Inferior parietal cortex (tissue), 1 donor: ENCODE measurements at regions not wholly inside any gene's neighbourhood (a gene's known extent, or its start where the extent isn't known, plus 50 kb on each side); places are given as distances from the start of the nearest gene placed in this dataset.
"Not testable (repeated sequence)": the region's sequence is repeated elsewhere in the genome, so short reads cannot be mapped to it uniquely, and the experiment has no call there.

Experiments
- DNase-seq: peaks from one replicate; pipeline ENCODE4 v3.0.0-alpha.2; 2016; ENCODE audit errors: extremely low spot score

DNA sequence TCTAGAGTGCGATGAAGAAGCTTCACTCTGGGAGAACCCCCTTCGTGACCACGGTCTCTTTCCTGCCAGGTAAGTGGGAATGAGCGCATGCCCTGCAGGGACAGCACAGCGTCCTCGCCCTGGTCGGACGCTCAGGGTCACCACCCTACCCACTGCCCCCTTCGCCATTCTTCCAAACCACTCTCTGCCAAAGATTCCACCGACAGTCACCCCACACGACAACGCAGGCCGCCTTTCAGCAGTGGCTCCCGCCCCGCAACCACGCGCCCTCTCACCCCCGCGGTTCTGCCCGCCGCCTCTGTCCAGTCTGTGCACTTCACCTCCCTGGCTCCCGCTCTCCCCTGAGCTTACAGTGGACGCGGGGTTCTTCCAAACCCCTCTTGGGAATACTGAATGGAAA, 82.3 kb upstream of the FCGR1A start:
- DNase-seq, result not testable (repeated sequence)

DNA sequence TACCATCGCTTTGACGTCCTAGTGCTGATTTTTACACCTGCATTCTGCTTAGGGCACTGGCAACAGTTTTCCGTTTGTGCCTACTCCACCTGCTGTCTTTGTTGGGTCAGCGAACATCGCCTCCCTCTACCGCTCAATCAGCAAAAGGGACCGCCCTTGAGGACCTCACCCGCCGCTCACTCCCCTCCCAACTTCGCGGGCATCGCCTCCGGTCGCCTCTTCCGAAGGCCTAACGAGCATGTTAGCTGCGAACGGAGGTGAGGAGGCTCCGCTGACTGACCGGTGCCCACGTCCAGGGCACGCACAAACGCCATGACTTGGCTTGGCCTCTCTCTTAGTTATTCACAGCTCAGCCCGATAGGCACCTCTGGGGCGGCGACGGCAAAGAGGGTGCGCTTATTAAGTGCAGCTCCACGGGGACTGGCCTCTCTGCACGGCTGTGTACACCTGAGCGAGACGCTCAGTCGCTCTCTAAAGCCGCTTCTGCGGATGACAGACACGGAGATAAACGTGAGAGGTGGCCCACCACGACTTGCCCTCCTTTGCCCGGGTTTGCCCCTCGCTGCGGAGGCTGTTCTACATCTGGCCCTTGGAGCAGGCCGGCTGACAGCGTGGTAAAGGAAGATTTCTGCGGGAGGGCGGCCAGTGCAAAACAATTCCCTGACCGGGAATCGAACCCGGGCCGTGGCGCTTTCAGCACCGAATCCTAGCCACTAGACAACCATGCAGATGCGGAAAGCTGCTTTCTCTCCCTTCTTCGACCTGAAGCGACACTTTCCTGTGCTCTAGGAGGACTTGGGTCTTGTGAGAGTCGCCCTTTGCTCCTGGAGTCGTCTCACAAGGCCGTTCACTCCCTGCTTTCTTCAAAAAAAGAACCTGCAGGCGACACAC, 81.6 kb upstream of the FCGR1A start:
- not testable (repeated sequence) for DNase-seq

DNA sequence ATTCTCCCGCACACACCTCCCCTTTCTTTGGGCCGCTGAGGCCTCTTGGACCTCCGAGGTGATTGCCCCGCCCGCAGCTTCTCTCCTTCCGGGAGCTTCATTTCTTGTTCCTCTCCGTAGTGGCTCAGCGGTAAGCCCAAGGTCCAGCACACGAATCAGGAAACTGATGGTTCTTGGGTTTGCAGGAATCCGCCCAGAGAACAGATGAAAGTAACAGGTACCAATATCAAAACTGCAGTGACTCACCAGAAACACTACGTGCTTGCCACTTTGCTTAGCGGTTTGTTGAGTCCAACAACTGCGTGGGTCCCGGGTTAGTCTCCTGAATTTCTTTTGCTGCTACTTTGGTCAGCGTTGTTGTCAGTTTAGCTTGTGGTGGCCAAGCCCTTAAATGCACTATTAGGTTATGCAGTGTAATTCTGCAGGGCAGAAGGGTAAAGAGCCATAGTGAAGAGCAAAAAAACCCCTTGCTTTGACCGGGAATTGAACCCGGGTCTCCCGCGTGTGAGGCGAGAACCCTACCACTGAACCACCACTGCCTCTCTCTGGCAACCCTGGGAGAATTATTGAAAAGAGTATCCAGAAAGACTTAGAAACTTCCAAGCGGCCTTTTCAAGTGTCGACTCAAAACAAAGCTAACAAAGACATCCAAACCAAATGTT, 74.2 kb upstream of the FCGR1A start:
- peak; percentile 91 for DNase-seq

DNA sequence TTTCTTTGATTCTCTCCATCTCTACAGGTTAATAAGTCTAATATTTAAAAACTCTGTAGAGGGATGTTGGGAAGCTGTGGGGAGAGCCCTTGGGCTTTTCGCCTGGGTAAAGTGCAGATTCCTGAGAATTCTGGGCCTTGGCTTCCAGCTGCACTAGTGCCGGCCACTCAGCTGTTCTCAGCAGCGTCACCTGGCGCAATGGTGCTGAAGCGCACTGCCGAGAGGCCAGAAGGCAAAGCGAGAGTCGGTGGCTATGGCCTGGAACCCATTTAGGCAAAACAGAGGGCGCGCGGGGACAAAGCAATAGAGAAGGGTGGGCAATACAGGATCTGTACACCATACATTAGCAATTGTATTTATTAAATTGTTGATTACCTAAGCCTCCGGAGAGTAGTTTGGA, 70.8 kb upstream of the FCGR1A start:
- not testable (repeated sequence) for DNase-seq

DNA sequence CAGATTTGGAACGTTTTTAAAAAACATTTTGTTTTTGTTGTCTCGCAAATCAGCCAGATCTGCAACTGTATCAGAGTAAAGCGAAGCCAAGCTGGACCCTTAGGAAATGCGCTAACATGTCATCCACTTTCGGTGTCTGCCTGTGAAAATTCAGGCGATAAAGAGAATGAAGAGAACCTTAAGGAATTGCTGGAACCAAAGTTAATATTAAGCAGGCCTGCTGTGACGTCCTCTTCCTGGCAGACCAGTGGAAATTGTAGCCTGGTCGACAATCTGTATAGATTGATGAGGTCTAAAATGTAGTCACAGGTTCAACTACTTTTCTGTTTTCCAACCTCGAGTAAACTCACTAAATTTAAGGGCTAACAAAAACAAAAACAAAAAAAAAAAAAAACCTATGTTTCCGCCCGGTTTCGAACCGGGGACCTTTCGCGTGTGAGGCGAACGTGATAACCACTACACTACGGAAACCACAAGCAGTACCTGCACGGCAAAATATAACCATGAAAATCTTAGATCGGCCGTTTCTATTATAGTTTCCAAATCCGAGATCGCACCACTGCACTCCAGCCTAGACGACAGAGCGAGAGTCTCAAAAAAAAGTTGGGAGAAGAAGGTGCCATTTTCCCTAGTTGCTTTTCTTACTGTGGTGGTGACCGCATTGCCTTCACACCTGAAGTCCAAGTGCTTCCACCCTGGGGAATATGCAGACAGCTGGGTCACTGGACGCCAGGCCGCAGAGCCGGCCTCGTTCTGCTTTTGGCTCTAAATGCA, 70.2 kb upstream of the FCGR1A start:
- peak; percentile 65 for DNase-seq

DNA sequence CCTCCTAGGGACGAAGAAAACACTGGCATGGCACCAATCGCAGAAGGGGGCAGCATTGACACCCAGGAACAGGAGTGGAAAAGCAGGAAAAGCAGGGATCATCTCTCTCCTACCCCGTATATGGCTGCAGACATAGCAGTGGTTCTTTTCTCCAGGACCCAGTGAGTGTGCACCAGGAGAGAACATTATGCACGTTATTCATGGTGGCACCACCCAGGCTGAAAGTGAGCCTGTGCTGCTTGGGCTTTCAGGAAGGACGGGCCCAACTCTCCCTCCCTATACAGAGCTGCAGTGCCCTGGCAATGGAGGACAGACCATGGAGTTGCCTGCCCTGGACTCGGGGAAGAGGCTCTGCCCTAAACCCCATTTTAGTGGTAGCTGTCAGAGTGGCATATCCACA, 69.0 kb upstream of the FCGR1A start:
- DNase-seq, result not testable (repeated sequence)

DNA sequence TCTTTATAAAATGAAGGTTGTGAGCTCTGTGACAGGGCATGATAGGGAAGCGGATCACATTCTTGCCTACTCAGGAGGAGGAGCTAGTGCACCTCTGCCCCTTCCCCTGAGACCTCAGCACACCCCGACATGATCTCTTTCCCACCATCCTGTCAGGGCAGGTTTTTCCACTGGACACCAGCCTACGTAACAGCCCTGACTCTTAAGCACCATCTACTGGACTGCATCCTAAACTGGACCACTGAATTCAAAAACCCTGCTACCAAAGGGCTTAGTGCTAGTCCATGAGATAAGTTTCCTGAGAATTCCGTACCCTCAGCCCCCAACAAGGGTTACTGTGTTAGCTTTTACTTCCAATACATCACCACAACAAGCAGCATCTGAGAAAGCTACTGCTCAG, 68.5 kb upstream of the FCGR1A start:
- DNase-seq, result not testable (repeated sequence)

DNA sequence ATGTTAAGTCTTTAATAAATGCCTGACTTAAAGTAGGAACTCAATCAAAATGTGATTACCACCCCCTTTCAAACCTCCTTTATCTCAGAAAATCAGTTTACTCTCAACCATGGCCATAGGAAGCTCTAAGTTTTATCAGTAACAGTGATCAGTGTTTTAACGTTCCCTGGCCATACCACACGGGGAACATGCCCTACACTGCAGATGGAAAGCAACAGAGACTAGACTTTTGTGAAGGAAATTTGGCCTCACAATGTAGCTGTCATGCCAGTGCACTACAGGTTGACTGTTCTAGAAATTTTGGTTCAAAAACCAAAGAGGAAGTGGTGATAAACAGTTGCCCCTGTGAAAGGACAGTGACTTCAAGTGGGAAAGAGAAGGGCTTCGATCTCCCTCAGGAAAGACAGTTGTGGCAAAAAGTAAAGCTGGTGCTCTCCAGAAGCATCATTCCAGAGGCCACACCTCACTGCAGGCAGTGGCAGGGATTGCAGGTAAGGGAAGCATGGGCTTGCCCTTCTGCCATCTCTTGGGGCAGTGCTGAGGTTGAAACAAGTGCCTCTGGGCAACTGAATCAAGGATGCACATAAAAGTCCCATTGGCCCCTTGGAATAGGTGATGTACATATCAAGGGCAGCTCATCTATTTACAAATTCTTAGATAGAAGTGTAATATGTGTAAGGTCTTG, 57.7 kb upstream of the FCGR1A start:
- DNase-seq, result not testable (repeated sequence)

DNA sequence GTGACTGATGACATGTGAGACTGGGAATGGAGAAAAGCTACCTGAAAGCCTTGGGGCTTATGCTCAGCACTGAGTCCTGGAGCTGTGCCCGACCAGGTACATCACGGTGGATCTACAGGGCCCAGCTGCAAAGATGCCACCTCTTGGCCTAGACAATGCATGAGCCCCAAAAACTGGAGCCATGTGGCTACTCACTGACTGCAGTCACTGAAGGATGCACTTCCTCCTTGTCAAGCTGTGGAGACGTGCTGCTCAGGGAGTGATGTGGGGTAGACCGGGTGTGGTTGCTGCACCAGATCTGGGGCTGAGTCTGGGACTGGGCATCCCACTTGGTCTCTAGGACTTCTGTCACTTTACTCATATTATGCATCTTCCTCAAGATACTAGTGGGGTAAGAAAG, 55.8 kb upstream of the FCGR1A start:
- not testable (repeated sequence) for DNase-seq

DNA sequence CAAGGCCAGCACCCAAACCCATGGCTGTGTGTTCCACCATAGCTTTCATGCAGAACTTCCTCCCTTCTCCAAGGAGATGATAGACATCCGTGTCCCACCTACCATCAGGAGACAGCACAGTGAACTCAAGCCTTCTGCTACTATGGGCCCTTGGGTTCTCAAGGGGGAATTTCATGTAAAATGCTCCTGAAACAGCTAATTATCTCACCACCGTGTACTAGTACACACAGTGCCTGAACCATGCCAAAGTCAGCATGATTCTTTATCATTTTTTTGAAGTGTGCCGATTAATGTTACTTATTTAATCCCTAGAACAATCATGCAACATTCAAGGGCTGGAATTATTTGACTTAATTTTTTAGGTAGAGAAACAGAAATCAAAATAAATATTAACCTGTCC, 53.9 kb upstream of the FCGR1A start:
- DNase-seq, result not testable (repeated sequence)
